ENCODE measurements at regions not wholly inside any gene's neighbourhood (a gene's known extent, or its start where the extent isn't known, plus 50 kb on each side); places are given as distances from the start of the nearest gene placed in this dataset.
A peak's percentile ranks its signal among the peaks of the same experiment; 100 is the strongest.

DNA sequence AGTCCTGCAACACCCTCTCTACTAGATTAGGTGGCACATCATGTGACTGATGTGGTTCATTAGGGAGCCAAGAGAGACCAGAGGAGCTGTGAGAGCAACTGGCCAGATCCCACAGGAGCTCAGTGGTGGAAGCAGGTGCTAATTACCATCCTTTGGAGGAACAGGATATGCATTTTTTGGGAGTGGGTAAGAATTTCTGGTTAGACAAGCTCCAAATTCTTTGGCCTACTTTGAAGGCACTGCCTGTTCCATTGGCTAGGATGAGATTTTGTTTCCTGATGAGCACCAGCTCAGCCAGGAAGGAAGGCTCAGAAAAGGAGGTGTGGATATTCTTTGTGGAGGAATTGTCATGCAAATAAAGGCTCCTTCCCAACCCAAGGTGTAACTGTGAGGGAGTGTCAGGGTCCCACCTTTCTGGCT is 130.3 kb upstream of the BMP2 start:
- TF ChIP-seq, protein P1, sequence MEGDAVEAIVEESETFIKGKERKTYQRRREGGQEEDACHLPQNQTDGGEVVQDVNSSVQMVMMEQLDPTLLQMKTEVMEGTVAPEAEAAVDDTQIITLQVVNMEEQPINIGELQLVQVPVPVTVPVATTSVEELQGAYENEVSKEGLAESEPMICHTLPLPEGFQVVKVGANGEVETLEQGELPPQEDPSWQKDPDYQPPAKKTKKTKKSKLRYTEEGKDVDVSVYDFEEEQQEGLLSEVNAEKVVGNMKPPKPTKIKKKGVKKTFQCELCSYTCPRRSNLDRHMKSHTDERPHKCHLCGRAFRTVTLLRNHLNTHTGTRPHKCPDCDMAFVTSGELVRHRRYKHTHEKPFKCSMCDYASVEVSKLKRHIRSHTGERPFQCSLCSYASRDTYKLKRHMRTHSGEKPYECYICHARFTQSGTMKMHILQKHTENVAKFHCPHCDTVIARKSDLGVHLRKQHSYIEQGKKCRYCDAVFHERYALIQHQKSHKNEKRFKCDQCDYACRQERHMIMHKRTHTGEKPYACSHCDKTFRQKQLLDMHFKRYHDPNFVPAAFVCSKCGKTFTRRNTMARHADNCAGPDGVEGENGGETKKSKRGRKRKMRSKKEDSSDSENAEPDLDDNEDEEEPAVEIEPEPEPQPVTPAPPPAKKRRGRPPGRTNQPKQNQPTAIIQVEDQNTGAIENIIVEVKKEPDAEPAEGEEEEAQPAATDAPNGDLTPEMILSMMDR (conservative IDR thresholded peaks at IDR 0.05): no peak
- no peak overlapping the region for H3K27ac ChIP-seq

DNA sequence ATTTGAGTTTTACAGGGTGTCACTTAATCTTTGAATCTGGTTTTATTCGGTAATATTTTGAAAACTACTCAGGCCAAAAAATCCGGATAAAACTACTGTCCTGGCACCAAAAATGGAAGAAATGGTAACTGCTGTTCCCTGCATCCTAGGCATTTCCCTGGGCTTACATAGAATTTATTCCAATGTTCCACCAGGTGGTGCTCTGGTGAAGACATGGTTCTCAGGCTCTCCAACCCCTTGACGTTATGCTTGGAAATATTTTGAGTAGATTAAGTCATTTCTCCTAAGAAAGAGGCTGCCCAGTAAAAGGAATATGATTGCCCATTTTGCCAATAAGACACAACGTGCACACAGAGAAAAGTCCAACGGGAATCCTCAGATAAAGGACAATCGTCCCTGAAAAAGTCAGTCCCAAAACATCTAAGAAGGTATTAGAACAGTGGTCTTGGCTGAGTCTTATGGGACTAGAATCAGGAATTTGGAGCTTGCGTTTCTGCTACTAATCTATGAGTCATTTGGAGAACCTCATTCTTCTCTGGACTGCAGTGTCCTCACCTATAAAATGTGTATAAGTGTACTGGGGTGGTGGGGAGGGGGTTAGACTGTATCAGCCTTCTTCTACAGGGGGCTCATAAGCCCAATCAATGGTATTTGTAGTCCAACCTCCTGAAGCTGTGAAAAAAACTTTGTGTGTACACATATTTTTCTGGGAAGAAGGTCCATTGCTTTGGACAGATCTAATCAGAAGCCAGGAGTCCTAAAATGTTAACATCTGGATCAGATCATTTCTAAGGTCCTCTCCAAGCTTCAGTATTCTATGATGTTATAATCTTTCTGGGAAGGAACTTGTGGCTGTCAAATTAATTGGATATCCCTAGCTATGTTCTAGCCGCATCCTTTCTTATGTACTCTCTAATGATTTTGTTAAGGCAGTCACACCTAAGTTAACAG is 131.0 kb upstream of the BMP2 start:
- TF ChIP-seq, protein P1 (conservative IDR thresholded peaks at IDR 0.05): peak; percentile 88

DNA sequence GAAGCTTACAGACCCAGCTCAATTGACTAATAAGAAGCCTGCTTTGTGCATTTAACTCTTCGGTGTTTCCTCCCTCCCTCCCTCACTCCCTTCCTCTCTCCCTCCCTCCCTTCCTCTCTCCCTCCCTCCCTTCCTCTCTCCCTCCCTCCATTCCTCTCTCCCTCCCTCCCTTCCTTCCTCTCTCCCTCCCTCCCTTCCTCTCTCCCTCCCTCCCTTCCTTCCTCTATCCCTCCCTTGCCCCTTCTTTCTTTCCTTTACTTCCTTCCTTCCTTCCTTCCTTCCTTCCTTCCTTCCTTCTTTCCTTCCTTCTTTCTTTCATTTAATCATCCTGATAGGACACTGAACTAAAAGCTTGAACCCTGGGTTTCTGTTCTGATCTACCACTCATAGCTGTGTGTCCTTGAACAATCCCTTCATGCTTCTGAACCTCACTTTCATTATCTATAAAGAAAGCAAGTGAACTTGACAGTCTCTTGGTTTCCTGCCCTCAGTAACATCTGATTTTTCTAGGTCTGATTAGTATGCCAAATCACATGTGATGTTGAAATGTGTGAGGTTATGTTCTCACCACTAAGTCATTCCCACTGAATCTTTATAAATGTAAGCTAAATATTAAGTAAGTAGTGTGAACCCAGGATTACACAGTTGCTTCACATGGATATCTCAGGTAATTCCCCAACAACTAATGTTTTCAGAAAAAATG is 132.3 kb upstream of the BMP2 start:
- H3K27ac ChIP-seq: no peak overlapping the region
- TF ChIP-seq, protein P1 (conservative IDR thresholded peaks at IDR 0.05): no peak

More for the DNA sequence above, 131.0 kb upstream of the BMP2 start:
- H3K27ac ChIP-seq: no peak overlapping the region

DNA sequence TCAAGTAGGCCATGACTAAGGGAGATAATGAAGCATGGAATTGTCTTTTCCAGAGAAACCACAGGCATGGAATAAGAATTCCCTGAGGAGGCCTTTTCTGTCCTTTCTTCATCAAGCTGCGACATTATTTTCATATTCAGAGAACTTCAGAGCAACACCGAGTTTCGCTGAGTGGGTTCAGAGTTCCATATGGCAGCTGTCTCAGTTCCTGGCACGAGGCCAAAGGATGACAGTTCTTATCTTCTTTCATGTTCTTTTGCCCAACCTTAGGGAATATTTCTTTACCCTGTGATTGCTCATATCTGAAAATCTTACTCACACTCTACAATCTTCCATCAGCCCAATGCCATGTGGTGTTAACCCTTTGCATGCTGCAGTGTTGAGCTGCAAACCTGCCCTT is 135.3 kb upstream of the BMP2 start:
- no peak overlapping the region for H3K27ac ChIP-seq
- TF ChIP-seq, protein P1 (conservative IDR thresholded peaks at IDR 0.05): no peak

DNA sequence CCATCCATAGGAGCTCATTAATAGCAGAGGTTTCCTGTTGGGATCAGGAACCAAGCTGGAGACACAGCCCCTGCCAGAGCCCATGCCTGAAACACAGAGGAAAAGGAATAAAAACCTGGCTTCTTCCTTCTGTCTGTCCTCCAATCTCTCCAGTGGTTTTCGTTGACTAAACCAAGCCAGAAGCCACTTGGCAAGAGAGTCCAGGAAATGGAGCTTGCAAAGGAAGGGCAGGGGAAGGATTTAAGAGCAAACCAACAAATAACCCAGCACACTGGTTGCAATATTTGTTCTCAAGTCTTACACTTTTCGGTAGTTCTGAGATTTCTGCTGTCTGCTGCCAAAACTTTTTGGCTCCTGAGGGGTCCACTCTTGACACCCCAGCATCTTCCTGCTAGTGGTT is 137.0 kb upstream of the BMP2 start:
- TF ChIP-seq, protein P1 (conservative IDR thresholded peaks at IDR 0.05): no peak

DNA sequence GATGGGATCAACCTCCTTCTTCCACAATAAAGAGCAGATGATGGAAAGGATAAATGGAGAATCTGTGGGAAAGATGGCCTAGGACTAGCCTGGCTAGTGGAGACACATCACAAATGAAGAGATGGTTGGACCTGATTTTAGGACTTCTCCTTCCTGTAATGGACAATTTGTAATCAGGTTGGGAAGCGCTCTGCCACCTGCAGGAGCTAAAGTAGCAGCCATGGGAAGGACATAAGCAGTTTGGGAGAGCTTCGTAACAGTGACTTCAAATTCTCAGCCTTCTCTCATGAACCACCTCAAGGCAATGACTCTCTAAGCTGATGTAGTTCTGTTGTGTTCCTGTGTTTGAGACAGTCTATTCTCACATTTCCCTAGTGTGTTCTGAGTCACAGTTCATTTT is 137.9 kb upstream of the BMP2 start:
- H3K27ac ChIP-seq: no peak overlapping the region
- TF ChIP-seq, protein P1 (conservative IDR thresholded peaks at IDR 0.05): no peak; the same call in 1 of the 2 replicates

More for the DNA sequence above, 137.0 kb upstream of the BMP2 start:
- no peak overlapping the region; the same call in 1 of the 2 replicates for H3K27ac ChIP-seq

DNA sequence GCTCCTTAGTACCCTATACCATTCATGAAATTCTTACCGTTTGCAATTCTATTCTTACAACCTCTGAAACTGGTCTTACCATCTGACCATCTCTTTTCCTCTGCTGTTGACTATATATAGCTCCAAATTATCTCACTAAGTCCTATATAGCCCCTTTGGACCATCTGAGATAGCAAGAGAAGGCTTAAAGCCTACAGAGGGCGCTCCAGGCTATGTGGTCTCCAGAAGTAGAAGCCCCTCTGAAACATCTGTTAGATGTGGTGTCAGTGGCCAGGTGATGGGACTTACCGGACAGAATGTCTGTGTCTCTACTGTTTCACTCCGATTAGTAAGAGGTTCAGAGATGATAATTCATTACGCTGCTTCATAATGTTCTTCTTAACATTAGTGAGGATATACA is 140.7 kb upstream of the BMP2 start:
- H3K27ac ChIP-seq: no peak overlapping the region
- TF ChIP-seq, protein P1 (conservative IDR thresholded peaks at IDR 0.05): no peak
